ENCODE measurements at regions not wholly inside any gene's neighbourhood (a gene's known extent, or its start where the extent isn't known, plus 50 kb on each side); places are given as distances from the start of the nearest gene placed in this dataset.
"Not testable (repeated sequence)": the region's sequence is repeated elsewhere in the genome, so short reads cannot be mapped to it uniquely, and the experiment has no call there.

- no peak overlapping the region for H3K27ac ChIP-seq (ENCODE audit: low read length, poor library complexity, severe bottlenecking)
- no peak for DNase-seq
- H3K4me2 ChIP-seq (ENCODE audit: low read length, poor library complexity, severe bottlenecking): no peak overlapping the region
- no peaks in the 10 kb centered on the region for H3K9me3 ChIP-seq (ENCODE audit: control insufficient read depth, low read length)
- H3K4ac ChIP-seq (ENCODE audit: low read depth in 1 of 2, low read length in 2 of 2): no peak overlapping the region
- H3K9ac ChIP-seq (ENCODE audit: low read length): no peak overlapping the region
- no peaks in the 10 kb centered on the region for H3K79me1 ChIP-seq (replicated peaks; ENCODE audit: low read length, poor library complexity, severe bottlenecking)
- H2BK12ac ChIP-seq (ENCODE audit: low read length in 2 of 2): no peak overlapping the region
- no peaks in the 10 kb centered on the region for H3K4me1 ChIP-seq (ENCODE audit: control insufficient read depth, insufficient read depth, low read depth, low read length)
- H3K4me3 ChIP-seq (ENCODE audit: insufficient read depth in 1 of 2, low read depth in 1 of 2, low read length in 2 of 2): no peak overlapping the region
- no peak overlapping the region for H2BK120ac ChIP-seq (ENCODE audit: low read depth, low read length)
- no peak overlapping the region for H4K91ac ChIP-seq (ENCODE audit: low read length)
- H2AFZ ChIP-seq (ENCODE audit: low read depth, low read length): no peak overlapping the region
- H2BK15ac ChIP-seq (ENCODE audit: low read depth, poor library complexity, severe bottlenecking): no peak overlapping the region
- no peak overlapping the region for H2AK5ac ChIP-seq (ENCODE audit: low read length, severe bottlenecking)
- H3K14ac ChIP-seq (ENCODE audit: low read length in 2 of 2): no peak overlapping the region
- H3K18ac ChIP-seq (ENCODE audit: low read depth in 1 of 2, low read length in 2 of 2): no peak overlapping the region
- H3K27me3 ChIP-seq (ENCODE audit: control insufficient read depth in 1 of 2, insufficient read depth in 1 of 2, low read length in 2 of 2): peaks cover 0 to 9% of the 10 kb centered on the region in 2 experiments
- WGBS: 87% methylated on average over 4 of the region's 4 CpGs
- H3K36me3 ChIP-seq (ENCODE audit: control insufficient read depth in 1 of 2, insufficient read depth in 2 of 2, low read depth in 1 of 2, low read length in 2 of 2): no peaks in the 10 kb centered on the region
- H3K23ac ChIP-seq (ENCODE audit: low read length in 2 of 2): no peak overlapping the region
- no peak overlapping the region for H4K8ac ChIP-seq (ENCODE audit: low read length)
- H2BK5ac ChIP-seq (ENCODE audit: low read depth, low read length, poor library complexity, severe bottlenecking): no peak overlapping the region
Observed at GRCh38 chr13:40370661-40371060, 295.8 kb downstream of the FOXO1 start.

GRCh38 chr13:40371531-40372125, 294.8 kb downstream of the FOXO1 start:
- H3K4me2 ChIP-seq (ENCODE audit: low read length, poor library complexity, severe bottlenecking): no peak overlapping the region
- no peaks in the 10 kb centered on the region for H3K9me3 ChIP-seq (ENCODE audit: control insufficient read depth, low read length)
- no peak overlapping the region for H2AK5ac ChIP-seq (ENCODE audit: low read length, severe bottlenecking)
- H2AFZ ChIP-seq (ENCODE audit: low read depth, low read length): no peak overlapping the region
- no peak overlapping the region for H3K9ac ChIP-seq (ENCODE audit: low read length)
- no peaks in the 10 kb centered on the region for H3K79me1 ChIP-seq (replicated peaks; ENCODE audit: low read length, poor library complexity, severe bottlenecking)
- no peaks in the 10 kb centered on the region for H3K36me3 ChIP-seq (ENCODE audit: control insufficient read depth in 1 of 2, insufficient read depth in 2 of 2, low read depth in 1 of 2, low read length in 2 of 2)
- no peak overlapping the region for H2BK5ac ChIP-seq (ENCODE audit: low read depth, low read length, poor library complexity, severe bottlenecking)
- WGBS: 67% methylated on average over 7 of the region's 7 CpGs
- no peak overlapping the region for H4K91ac ChIP-seq (ENCODE audit: low read length)
- no peak overlapping the region for H3K23ac ChIP-seq (ENCODE audit: low read length in 2 of 2)
- H3K27ac ChIP-seq (ENCODE audit: low read length, poor library complexity, severe bottlenecking): no peak overlapping the region
- H3K27me3 ChIP-seq (ENCODE audit: control insufficient read depth in 1 of 2, insufficient read depth in 1 of 2, low read length in 2 of 2): peaks cover 7 to 18% of the 10 kb centered on the region in 2 experiments
- no peak overlapping the region for H3K4me3 ChIP-seq (ENCODE audit: insufficient read depth in 1 of 2, low read depth in 1 of 2, low read length in 2 of 2)
- H2BK120ac ChIP-seq (ENCODE audit: low read depth, low read length): no peak overlapping the region
- no peak overlapping the region for H3K4ac ChIP-seq (ENCODE audit: low read depth in 1 of 2, low read length in 2 of 2)
- H3K4me1 ChIP-seq (ENCODE audit: control insufficient read depth, insufficient read depth, low read depth, low read length): no peaks in the 10 kb centered on the region
- no peak overlapping the region for H3K18ac ChIP-seq (ENCODE audit: low read depth in 1 of 2, low read length in 2 of 2)
- no peak overlapping the region for H2BK15ac ChIP-seq (ENCODE audit: low read depth, poor library complexity, severe bottlenecking)
- H4K8ac ChIP-seq (ENCODE audit: low read length): no peak overlapping the region
- DNase-seq: no peak
- H2BK12ac ChIP-seq (ENCODE audit: low read length in 2 of 2): no peak overlapping the region
- no peak overlapping the region for H3K14ac ChIP-seq (ENCODE audit: low read length in 2 of 2)

- 81% methylated on average over 6 of the region's 6 CpGs for whole genome bisulfite sequencing
- not testable (repeated sequence) for H2AFZ ChIP-seq (ENCODE audit: low read depth, low read length); H2BK12ac ChIP-seq (ENCODE audit: low read length in 2 of 2); H3K9me3 ChIP-seq (ENCODE audit: control insufficient read depth, low read length); H3K9ac ChIP-seq (ENCODE audit: low read length); H2BK5ac ChIP-seq (ENCODE audit: low read depth, low read length, poor library complexity, severe bottlenecking); H3K18ac ChIP-seq (ENCODE audit: low read depth in 1 of 2, low read length in 2 of 2); H3K23ac ChIP-seq (ENCODE audit: low read length in 2 of 2); H4K91ac ChIP-seq (ENCODE audit: low read length); H4K8ac ChIP-seq (ENCODE audit: low read length); DNase-seq; H3K4me1 ChIP-seq (ENCODE audit: control insufficient read depth, insufficient read depth, low read depth, low read length); H2BK15ac ChIP-seq (ENCODE audit: low read depth, poor library complexity, severe bottlenecking); H3K79me1 ChIP-seq (replicated peaks; ENCODE audit: low read length, poor library complexity, severe bottlenecking); H3K4me3 ChIP-seq (ENCODE audit: insufficient read depth in 1 of 2, low read depth in 1 of 2, low read length in 2 of 2); H3K4me2 ChIP-seq (ENCODE audit: low read length, poor library complexity, severe bottlenecking); H3K4ac ChIP-seq (ENCODE audit: low read depth in 1 of 2, low read length in 2 of 2); H2BK120ac ChIP-seq (ENCODE audit: low read depth, low read length); H3K27ac ChIP-seq (ENCODE audit: low read length, poor library complexity, severe bottlenecking); H2AK5ac ChIP-seq (ENCODE audit: low read length, severe bottlenecking); H3K36me3 ChIP-seq (ENCODE audit: control insufficient read depth in 1 of 2, insufficient read depth in 2 of 2, low read depth in 1 of 2, low read length in 2 of 2); H3K14ac ChIP-seq (ENCODE audit: low read length in 2 of 2)
- peaks cover 7 to 25% of the 10 kb centered on the region in 2 experiments for H3K27me3 ChIP-seq (ENCODE audit: control insufficient read depth in 1 of 2, insufficient read depth in 1 of 2, low read length in 2 of 2)
Observed at GRCh38 chr13:40373608-40374007, 292.8 kb downstream of the FOXO1 start.

GRCh38 chr13:40375489-40376171, 290.8 kb downstream of the FOXO1 start:
- Histone ChIP-seq H3K27me3 (ENCODE audit: control insufficient read depth in 1 of 2, insufficient read depth in 1 of 2, low read length in 2 of 2) (peaks cover 7 to 28% of the 10 kb centered on the region in 2 experiments), H2BK15ac (ENCODE audit: low read depth, poor library complexity, severe bottlenecking) (no peak overlapping the region), H2AK5ac (ENCODE audit: low read length, severe bottlenecking) (no peak overlapping the region), H4K8ac (ENCODE audit: low read length) (no peak overlapping the region), H3K23ac (ENCODE audit: low read length in 2 of 2) (no peak overlapping the region), H2AFZ (ENCODE audit: low read depth, low read length) (no peak overlapping the region), H2BK5ac (ENCODE audit: low read depth, low read length, poor library complexity, severe bottlenecking) (no peak overlapping the region), H3K79me1 (replicated peaks; ENCODE audit: low read length, poor library complexity, severe bottlenecking) (no peaks in the 10 kb centered on the region), H3K27ac (ENCODE audit: low read length, poor library complexity, severe bottlenecking) (no peak overlapping the region), H2BK120ac (ENCODE audit: low read depth, low read length) (no peak overlapping the region), H4K91ac (ENCODE audit: low read length) (no peak overlapping the region), H3K4me2 (ENCODE audit: low read length, poor library complexity, severe bottlenecking) (no peak overlapping the region), H3K4me3 (ENCODE audit: insufficient read depth in 1 of 2, low read depth in 1 of 2, low read length in 2 of 2) (no peak overlapping the region), H3K18ac (ENCODE audit: low read depth in 1 of 2, low read length in 2 of 2) (no peak overlapping the region), H2BK12ac (ENCODE audit: low read length in 2 of 2) (no peak overlapping the region), H3K36me3 (ENCODE audit: control insufficient read depth in 1 of 2, insufficient read depth in 2 of 2, low read depth in 1 of 2, low read length in 2 of 2) (no peaks in the 10 kb centered on the region), H3K4me1 (ENCODE audit: control insufficient read depth, insufficient read depth, low read depth, low read length) (peaks cover 3% of the 10 kb centered on the region), H3K9me3 (ENCODE audit: control insufficient read depth, low read length) (no peaks in the 10 kb centered on the region), H3K14ac (ENCODE audit: low read length in 2 of 2) (no peak overlapping the region), H3K4ac (ENCODE audit: low read depth in 1 of 2, low read length in 2 of 2) (no peak overlapping the region), H3K9ac (ENCODE audit: low read length) (no peak overlapping the region)
- 81% methylated on average over 6 of the region's 7 CpGs for WGBS
- no peak for DNase-seq
